ENCODE measurements at regions not wholly inside any gene's neighbourhood (a gene's known extent, or its start where the extent isn't known, plus 50 kb on each side); places are given as distances from the start of the nearest gene placed in this dataset.

DNA sequence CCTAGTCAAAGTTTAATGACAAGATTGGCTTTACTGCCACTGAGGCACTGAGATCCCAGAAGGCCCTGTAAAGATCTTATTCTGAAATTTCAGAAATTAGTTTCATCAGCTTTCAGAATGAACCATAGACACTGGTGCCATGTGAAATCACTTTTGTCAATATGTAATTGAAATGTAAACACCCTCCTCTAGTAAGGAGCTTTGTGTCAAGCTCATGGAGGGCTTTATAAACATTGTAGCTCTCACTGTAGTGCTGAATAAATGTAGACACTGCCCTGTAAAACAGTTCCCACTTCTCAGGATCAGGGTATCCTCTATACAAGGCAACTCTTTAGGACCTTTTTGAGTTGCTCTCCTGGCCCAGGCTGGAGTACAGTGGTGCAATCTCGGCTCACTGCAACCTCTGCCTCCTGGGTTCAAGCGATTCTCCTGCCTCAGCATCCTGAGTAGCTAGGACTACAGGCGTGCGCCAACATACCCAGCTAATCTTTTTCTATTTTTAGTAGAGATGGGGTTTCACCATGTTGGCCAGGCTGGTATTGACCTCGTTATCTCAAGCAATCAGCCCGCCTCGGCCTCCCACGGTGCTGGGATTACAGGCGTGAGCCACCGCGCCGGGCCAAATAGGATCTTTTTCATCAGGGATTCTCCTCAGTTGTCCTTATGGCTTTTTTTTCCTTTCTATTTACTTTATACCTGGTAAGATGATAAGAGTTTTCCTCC lies 1823.9 kb upstream of the CDH9 start:
- TF ChIP-seq, protein P1, sequence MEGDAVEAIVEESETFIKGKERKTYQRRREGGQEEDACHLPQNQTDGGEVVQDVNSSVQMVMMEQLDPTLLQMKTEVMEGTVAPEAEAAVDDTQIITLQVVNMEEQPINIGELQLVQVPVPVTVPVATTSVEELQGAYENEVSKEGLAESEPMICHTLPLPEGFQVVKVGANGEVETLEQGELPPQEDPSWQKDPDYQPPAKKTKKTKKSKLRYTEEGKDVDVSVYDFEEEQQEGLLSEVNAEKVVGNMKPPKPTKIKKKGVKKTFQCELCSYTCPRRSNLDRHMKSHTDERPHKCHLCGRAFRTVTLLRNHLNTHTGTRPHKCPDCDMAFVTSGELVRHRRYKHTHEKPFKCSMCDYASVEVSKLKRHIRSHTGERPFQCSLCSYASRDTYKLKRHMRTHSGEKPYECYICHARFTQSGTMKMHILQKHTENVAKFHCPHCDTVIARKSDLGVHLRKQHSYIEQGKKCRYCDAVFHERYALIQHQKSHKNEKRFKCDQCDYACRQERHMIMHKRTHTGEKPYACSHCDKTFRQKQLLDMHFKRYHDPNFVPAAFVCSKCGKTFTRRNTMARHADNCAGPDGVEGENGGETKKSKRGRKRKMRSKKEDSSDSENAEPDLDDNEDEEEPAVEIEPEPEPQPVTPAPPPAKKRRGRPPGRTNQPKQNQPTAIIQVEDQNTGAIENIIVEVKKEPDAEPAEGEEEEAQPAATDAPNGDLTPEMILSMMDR (IDR thresholded peaks at IDR 0.05; ENCODE audit: insufficient read depth, low read length, poor library complexity, severe bottlenecking) = no peak
- no peaks in the 10 kb centered on the region for H3K36me3 ChIP-seq (ENCODE audit: control insufficient read depth, insufficient read depth, low read length)
- no peak overlapping the region for H3K4me3 ChIP-seq (replicated peaks; ENCODE audit: low read depth, low read length)
- no peak for DNase-seq (ENCODE audit: extremely low read depth, insufficient read length)
- H3K27me3 ChIP-seq (replicated peaks; ENCODE audit: control insufficient read depth, insufficient read depth, low read length) = no peaks in the 10 kb centered on the region

DNA sequence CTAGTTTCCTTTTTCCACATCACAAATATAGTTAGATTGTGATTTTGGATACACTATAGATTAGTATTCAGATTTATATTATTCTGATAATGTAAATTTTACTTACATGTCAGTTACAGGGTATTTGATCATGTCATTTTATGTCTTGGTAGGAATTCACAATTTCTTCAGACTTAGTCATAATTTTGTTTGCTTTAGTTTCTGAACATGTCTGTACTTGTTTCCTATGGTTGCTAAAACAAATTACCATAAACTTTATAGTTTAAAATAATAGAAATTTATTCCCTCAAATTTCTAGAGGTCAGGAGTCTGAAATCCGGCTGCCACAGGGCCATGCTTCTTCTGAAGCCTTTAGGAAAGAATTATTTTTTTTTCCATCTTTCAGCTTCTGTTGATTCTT lies 1817.2 kb upstream of the CDH9 start:
- Histone ChIP-seq H3K36me3 (ENCODE audit: control insufficient read depth, insufficient read depth, low read length) (no peaks in the 10 kb centered on the region), H3K4me3 (replicated peaks; ENCODE audit: low read depth, low read length) (no peak overlapping the region), H3K27me3 (replicated peaks; ENCODE audit: control insufficient read depth, insufficient read depth, low read length) (no peaks in the 10 kb centered on the region)
- TF ChIP-seq, protein P1 (IDR thresholded peaks at IDR 0.05; ENCODE audit: insufficient read depth, low read length, poor library complexity, severe bottlenecking) = no peak
- no peak for DNase-seq (ENCODE audit: extremely low read depth, insufficient read length)

DNA sequence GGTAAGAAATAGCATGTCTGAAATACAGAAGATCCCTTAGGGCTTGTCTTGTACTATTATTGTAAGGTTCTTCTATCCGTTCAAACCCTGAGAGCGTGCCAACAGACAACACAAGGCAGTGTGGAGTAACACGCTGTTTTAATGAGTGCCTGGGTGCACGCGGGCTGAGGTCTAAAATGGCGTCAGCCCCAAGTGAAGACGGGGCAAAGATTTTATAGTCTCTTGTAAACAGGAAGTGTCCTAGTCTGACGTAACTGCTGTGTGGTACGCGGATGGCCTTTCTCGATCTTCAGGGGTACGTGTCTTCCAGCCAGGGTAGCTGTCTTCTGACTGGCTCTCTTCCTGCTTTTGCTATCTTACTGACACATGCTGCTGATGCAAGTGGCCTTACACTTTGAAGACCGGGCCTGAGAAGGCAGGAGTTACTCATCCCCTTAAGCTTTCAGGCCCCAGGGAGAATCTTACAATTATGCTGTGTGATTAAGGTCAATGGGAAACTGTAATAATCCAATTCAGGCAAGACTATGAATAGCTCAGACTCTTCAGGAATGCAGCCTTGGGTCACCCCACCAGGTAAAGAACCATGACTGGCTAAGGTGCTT lies 1812.0 kb upstream of the CDH9 start:
- H3K27me3 ChIP-seq (replicated peaks; ENCODE audit: control insufficient read depth, insufficient read depth, low read length) = no peaks in the 10 kb centered on the region
- H3K4me3 ChIP-seq (replicated peaks; ENCODE audit: low read depth, low read length) = no peak overlapping the region
- DNase-seq (ENCODE audit: extremely low read depth, insufficient read length) = no peak
- TF ChIP-seq, protein P1 (IDR thresholded peaks at IDR 0.05; ENCODE audit: insufficient read depth, low read length, poor library complexity, severe bottlenecking) = no peak
- no peaks in the 10 kb centered on the region for H3K36me3 ChIP-seq (ENCODE audit: control insufficient read depth, insufficient read depth, low read length)

DNA sequence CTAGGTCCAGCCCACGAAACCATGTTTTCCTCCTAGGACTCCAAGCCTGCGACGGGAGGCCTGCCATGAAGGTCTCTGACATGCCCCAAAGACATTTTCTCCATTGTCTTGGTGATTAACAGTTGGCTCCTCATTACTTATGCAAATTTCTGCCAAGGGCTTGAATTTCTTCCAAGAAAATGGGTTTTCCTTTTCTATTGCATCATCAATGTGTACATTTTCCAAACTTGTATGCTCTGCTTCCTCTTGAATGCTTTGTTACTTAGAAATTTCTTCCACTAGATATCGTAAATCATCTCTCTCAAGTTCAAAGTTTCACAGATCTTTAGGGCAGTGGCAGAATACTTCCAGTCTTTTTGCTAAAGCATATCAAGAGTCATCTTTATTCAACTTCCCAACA lies 1792.7 kb upstream of the CDH9 start:
- TF ChIP-seq, protein P1 (IDR thresholded peaks at IDR 0.05; ENCODE audit: insufficient read depth, low read length, poor library complexity, severe bottlenecking) = no peak
- no peak overlapping the region for H3K4me3 ChIP-seq (replicated peaks; ENCODE audit: low read depth, low read length)
- no peak for DNase-seq (ENCODE audit: extremely low read depth, insufficient read length)

DNA sequence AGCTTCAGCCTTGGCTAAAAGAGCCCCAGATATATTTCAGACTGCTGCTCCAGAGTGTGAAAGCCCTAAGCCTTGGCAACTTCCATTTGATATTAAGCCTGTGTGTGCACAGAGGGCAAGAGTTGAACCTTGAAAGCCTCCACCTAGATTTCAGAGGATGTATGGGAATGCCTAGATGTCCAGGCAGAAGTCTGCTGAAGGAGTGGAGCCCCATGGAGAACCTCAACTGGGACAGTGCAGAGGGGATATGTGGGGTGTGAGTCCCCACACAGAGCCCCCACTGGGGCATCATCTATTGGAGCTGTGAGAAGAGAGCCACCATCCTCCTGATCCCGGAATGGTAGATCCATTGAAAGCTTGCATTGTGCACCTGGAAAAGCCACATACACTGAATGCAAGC lies 1784.8 kb upstream of the CDH9 start:
- no peak overlapping the region for H3K4me3 ChIP-seq (replicated peaks; ENCODE audit: low read depth, low read length)
- no peak for DNase-seq (ENCODE audit: extremely low read depth, insufficient read length)
- no peaks in the 10 kb centered on the region for H3K27me3 ChIP-seq (replicated peaks; ENCODE audit: control insufficient read depth, insufficient read depth, low read length)
- TF ChIP-seq, protein P1 (IDR thresholded peaks at IDR 0.05; ENCODE audit: insufficient read depth, low read length, poor library complexity, severe bottlenecking) = no peak
- no peaks in the 10 kb centered on the region for H3K36me3 ChIP-seq (ENCODE audit: control insufficient read depth, insufficient read depth, low read length)

More for the DNA sequence above, 1792.7 kb upstream of the CDH9 start:
- Histone ChIP-seq H3K27me3 (replicated peaks; ENCODE audit: control insufficient read depth, insufficient read depth, low read length) (no peaks in the 10 kb centered on the region), H3K36me3 (ENCODE audit: control insufficient read depth, insufficient read depth, low read length) (no peaks in the 10 kb centered on the region)

All from GM06990 (cell line).